GM12878 (cell line): ENCODE measurements at regions not wholly inside any gene's neighbourhood (a gene's known extent, or its start where the extent isn't known, plus 50 kb on each side); places are given as distances from the start of the nearest gene placed in this dataset.

ENCODE experiments used
- ATF7 ChIP-seq: fragments of 450-650 bp; IDR thresholded peaks from 2 replicates; pipeline ENCODE4 v1.6.1; 2016; ENCODE audit warnings: low read depth, mild to moderate bottlenecking
- CEBPB ChIP-seq, 2 experiments: fragments of 150-350 bp in 1 of 2; IDR thresholded peaks; 2 replicates each; pipeline ENCODE4 v1.6.1; 2012 to 2014; ENCODE audit warnings: low read depth in 2 of 2, low read length in 2 of 2, borderline replicate concordance in 1 of 2, inconsistent platforms in 1 of 2
- CREB1 ChIP-seq: IDR thresholded peaks from 2 replicates; pipeline ENCODE4 v1.6.1; 2012; ENCODE audit warnings: low read depth, mild to moderate bottlenecking, inconsistent platforms
- EZH2 ChIP-seq: IDR thresholded peaks from 2 replicates; pipeline ENCODE4 v1.6.1; 2012; ENCODE audit warnings: low read depth, mild to moderate bottlenecking, control low read depth, inconsistent platforms, low read length, borderline replicate concordance; ENCODE audit not compliant: control insufficient read depth
- HDAC2 ChIP-seq: fragments of 200-600 bp; sonication (generic); IDR thresholded peaks from 2 replicates; pipeline ENCODE4 v1.6.1; 2017
- IKZF1 ChIP-seq: fragments of 450-650 bp; conservative IDR thresholded peaks from 2 replicates; pipeline ENCODE4 v1.6.1; 2017; ENCODE audit warnings: antibody characterized with exemption, mild to moderate bottlenecking
- IKZF2 ChIP-seq, 2 experiments: fragments of 450-650 bp; IDR thresholded peaks; 2 replicates each; pipeline ENCODE4 v1.6.1; 2017; ENCODE audit warnings: mild to moderate bottlenecking in 2 of 2, moderate library complexity in 2 of 2
- MTA3 ChIP-seq: IDR thresholded peaks from 2 replicates; pipeline ENCODE4 v1.6.1; 2012; ENCODE audit warnings: low read length, inconsistent platforms, borderline replicate concordance
- NFYB ChIP-seq: IDR thresholded peaks from 2 replicates; pipeline ENCODE4 v1.6.1; 2011; ENCODE audit warnings: low read depth, mild to moderate bottlenecking, low read length, improper control_type of control experiment, moderate library complexity; ENCODE audit not compliant: insufficient read depth
- NRF1 ChIP-seq: conservative IDR thresholded peaks from 2 replicates; pipeline ENCODE4 v1.6.1; 2011; ENCODE audit warnings: mild to moderate bottlenecking, low read depth, low read length, improper control_type of control experiment
- POLR2A ChIP-seq: IDR thresholded peaks from 2 replicates; pipeline ENCODE4 v1.6.1; 2011; ENCODE audit warnings: low read depth, mild to moderate bottlenecking, low read length
- POU2F2 ChIP-seq: IDR thresholded peaks from 3 replicates; pipeline ENCODE4 v1.6.1; 2011; ENCODE audit warnings: low read depth, mild to moderate bottlenecking, low read length, borderline replicate concordance
- RELA ChIP-seq: fragments of 450-650 bp; IDR thresholded peaks from 2 replicates; pipeline ENCODE4 v1.8.0; 2014; ENCODE audit warnings: borderline replicate concordance; ENCODE audit not compliant: partially characterized antibody
- SMARCA5 ChIP-seq: fragments of 450-650 bp; IDR thresholded peaks from 2 replicates; pipeline ENCODE4 v1.6.1; 2017; ENCODE audit warnings: mild to moderate bottlenecking
- SP1 ChIP-seq: IDR thresholded peaks from one replicate; pipeline ENCODE4 v1.6.1; 2011; ENCODE audit warnings: low read depth, low read length
- TCF3 ChIP-seq: IDR thresholded peaks from 2 replicates; pipeline ENCODE4 v1.6.1; 2012; ENCODE audit warnings: low read depth, mild to moderate bottlenecking, low read length, borderline replicate concordance; ENCODE audit not compliant: insufficient read depth
- ZBED1 ChIP-seq: IDR thresholded peaks from 2 replicates; pipeline ENCODE4 v1.6.1; 2016; ENCODE audit warnings: borderline replicate concordance
- ZNF622 ChIP-seq: fragments of 450-650 bp; IDR thresholded peaks from 2 replicates; pipeline ENCODE4 v1.6.1; 2017; ENCODE audit warnings: mild to moderate bottlenecking, inconsistent platforms
- TF ChIP-seq, protein P1 (sequence below): fragments of 450-650 bp; IDR thresholded peaks from 2 replicates; pipeline ENCODE4 v1.6.1; 2017; ENCODE audit warnings: mild to moderate bottlenecking, moderate library complexity
- TF ChIP-seq, protein P2 (sequence below): IDR thresholded peaks from 2 replicates; pipeline ENCODE4 v1.6.1; 2011; ENCODE audit warnings: borderline replicate concordance, low read depth, mild to moderate bottlenecking, moderate library complexity, low read length; ENCODE audit not compliant: insufficient read depth, poor library complexity, severe bottlenecking
- TF ChIP-seq, protein P3 (sequence below): fragments of 450-650 bp; IDR thresholded peaks from 2 replicates; pipeline ENCODE4 v1.6.1; 2017; ENCODE audit warnings: mild to moderate bottlenecking
- TF ChIP-seq, protein P4 (sequence below): IDR thresholded peaks from 2 replicates; pipeline ENCODE4 v1.6.1; 2011; ENCODE audit warnings: mild to moderate bottlenecking, low read depth, low read length, moderate library complexity; ENCODE audit not compliant: insufficient replicate concordance
- TF ChIP-seq, protein P5 (sequence below): IDR thresholded peaks from 2 replicates; pipeline ENCODE4 v1.6.1; 2012; ENCODE audit warnings: low read depth, low read length, improper control_type of control experiment

DNA sequence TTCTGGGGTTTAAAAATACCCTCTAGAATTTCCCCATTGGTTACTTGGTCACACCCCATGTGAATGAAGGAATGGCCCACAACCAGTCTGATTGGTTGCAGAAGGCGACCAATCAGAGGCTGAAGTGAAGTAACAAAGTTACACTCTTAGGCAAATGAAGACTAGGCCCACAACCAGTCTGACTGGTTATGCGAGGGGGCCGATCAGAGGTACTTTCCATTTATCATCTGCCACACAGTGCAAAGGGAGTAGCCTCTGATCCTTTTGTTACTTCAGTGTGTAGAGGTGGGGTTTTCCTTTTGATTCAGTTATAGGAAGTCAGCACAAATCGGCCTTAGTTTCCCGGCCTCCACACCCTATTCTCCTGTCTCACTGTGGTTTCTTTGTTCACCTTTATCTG, 61.2 kb upstream of the SGK1 start (continued):
- TF ChIP-seq CEBPB (IDR thresholded peaks at IDR 0.05; ENCODE audit: borderline replicate concordance in 1 of 2, low read depth in 2 of 2, low read length in 2 of 2), result no peak
- TF ChIP-seq POLR2A, result 0 out of 2 replicates have a peak, but pooled peaks have one; percentile 39
- TF ChIP-seq POU2F2, result peak; percentile 84; the same call in 2 of the 3 replicates
- TF ChIP-seq, protein P1, sequence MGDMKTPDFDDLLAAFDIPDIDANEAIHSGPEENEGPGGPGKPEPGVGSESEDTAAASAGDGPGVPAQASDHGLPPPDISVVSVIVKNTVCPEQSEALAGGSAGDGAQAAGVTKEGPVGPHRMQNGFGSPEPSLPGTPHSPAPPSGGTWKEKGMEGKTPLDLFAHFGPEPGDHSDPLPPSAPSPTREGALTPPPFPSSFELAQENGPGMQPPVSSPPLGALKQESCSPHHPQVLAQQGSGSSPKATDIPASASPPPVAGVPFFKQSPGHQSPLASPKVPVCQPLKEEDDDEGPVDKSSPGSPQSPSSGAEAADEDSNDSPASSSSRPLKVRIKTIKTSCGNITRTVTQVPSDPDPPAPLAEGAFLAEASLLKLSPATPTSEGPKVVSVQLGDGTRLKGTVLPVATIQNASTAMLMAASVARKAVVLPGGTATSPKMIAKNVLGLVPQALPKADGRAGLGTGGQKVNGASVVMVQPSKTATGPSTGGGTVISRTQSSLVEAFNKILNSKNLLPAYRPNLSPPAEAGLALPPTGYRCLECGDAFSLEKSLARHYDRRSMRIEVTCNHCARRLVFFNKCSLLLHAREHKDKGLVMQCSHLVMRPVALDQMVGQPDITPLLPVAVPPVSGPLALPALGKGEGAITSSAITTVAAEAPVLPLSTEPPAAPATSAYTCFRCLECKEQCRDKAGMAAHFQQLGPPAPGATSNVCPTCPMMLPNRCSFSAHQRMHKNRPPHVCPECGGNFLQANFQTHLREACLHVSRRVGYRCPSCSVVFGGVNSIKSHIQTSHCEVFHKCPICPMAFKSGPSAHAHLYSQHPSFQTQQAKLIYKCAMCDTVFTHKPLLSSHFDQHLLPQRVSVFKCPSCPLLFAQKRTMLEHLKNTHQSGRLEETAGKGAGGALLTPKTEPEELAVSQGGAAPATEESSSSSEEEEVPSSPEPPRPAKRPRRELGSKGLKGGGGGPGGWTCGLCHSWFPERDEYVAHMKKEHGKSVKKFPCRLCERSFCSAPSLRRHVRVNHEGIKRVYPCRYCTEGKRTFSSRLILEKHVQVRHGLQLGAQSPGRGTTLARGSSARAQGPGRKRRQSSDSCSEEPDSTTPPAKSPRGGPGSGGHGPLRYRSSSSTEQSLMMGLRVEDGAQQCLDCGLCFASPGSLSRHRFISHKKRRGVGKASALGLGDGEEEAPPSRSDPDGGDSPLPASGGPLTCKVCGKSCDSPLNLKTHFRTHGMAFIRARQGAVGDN, result 0 out of 2 replicates have a peak, but pooled peaks have one; percentile 50
- TF ChIP-seq NFYB, result peak; percentile 90
- TF ChIP-seq, protein P2, sequence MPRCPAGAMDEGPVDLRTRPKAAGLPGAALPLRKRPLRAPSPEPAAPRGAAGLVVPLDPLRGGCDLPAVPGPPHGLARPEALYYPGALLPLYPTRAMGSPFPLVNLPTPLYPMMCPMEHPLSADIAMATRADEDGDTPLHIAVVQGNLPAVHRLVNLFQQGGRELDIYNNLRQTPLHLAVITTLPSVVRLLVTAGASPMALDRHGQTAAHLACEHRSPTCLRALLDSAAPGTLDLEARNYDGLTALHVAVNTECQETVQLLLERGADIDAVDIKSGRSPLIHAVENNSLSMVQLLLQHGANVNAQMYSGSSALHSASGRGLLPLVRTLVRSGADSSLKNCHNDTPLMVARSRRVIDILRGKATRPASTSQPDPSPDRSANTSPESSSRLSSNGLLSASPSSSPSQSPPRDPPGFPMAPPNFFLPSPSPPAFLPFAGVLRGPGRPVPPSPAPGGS, result no peak
- TF ChIP-seq ZNF622, result no peak
- no peak for TF ChIP-seq TCF3
- no peak for TF ChIP-seq NRF1
- TF ChIP-seq RELA, result no peak
- peak; percentile 61; the same call in 1 of the 2 replicates for TF ChIP-seq SMARCA5
- peak; percentile 47 for TF ChIP-seq ATF7
- TF ChIP-seq ZBED1, result no peak
- TF ChIP-seq, protein P3, sequence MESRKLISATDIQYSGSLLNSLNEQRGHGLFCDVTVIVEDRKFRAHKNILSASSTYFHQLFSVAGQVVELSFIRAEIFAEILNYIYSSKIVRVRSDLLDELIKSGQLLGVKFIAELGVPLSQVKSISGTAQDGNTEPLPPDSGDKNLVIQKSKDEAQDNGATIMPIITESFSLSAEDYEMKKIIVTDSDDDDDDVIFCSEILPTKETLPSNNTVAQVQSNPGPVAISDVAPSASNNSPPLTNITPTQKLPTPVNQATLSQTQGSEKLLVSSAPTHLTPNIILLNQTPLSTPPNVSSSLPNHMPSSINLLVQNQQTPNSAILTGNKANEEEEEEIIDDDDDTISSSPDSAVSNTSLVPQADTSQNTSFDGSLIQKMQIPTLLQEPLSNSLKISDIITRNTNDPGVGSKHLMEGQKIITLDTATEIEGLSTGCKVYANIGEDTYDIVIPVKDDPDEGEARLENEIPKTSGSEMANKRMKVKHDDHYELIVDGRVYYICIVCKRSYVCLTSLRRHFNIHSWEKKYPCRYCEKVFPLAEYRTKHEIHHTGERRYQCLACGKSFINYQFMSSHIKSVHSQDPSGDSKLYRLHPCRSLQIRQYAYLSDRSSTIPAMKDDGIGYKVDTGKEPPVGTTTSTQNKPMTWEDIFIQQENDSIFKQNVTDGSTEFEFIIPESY, result no peak
- TF ChIP-seq IKZF1, result peak; percentile 42; the same call in 1 of the 2 replicates
- peak; percentile 27; the same call in 1 of the 2 replicates for TF ChIP-seq CREB1
- TF ChIP-seq, protein P4, sequence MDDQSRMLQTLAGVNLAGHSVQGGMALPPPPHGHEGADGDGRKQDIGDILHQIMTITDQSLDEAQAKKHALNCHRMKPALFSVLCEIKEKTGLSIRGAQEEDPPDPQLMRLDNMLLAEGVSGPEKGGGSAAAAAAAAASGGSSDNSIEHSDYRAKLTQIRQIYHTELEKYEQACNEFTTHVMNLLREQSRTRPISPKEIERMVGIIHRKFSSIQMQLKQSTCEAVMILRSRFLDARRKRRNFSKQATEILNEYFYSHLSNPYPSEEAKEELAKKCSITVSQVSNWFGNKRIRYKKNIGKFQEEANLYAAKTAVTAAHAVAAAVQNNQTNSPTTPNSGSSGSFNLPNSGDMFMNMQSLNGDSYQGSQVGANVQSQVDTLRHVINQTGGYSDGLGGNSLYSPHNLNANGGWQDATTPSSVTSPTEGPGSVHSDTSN, result no peak
- TF ChIP-seq, protein P5, sequence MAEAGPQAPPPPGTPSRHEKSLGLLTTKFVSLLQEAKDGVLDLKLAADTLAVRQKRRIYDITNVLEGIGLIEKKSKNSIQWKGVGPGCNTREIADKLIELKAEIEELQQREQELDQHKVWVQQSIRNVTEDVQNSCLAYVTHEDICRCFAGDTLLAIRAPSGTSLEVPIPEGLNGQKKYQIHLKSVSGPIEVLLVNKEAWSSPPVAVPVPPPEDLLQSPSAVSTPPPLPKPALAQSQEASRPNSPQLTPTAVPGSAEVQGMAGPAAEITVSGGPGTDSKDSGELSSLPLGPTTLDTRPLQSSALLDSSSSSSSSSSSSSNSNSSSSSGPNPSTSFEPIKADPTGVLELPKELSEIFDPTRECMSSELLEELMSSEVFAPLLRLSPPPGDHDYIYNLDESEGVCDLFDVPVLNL, result no peak
- TF ChIP-seq HDAC2, result no peak
- no peak for TF ChIP-seq SP1
- no peak for TF ChIP-seq MTA3
- no peak for TF ChIP-seq EZH2
- TF ChIP-seq IKZF2 (IDR thresholded peaks at IDR 0.05), result peak in 1 of 2 experiments; percentile 54; a peak in 1 of 4 replicates
